Endothelial cell of umbilical vein (primary cell): ENCODE measurements at regions not wholly inside any gene's neighbourhood (a gene's known extent, or its start where the extent isn't known, plus 50 kb on each side); places are given as distances from the start of the nearest gene placed in this dataset.

Experiments
- BruUV-seq: library from RNA; stranded (reverse); fragments of 400-500 nt; replicated peaks from 2 replicates; lab custom pipeline; 2021; lab: Mats Ljungman, UMichigan
- CTCF ChIA-PET: fragments of 300-600, 350-600 bp; sonication (Branson Sonifier 250); formaldehyde crosslinking; loops from one replicate; lab custom pipeline; 2021; ENCODE audit warnings: antibody characterized with exemption, inconsistent platforms; lab: Charles Lee
- POLR2A ChIA-PET: fragments of 300-600, 350-600 bp; sonication (Branson Sonifier 250); formaldehyde crosslinking; loops from one replicate; lab custom pipeline; 2021; ENCODE audit warnings: antibody characterized with exemption, inconsistent platforms; lab: Charles Lee
- DNase-seq: peaks from one replicate; pipeline ENCODE4 v3.0.0-alpha.2; 2011; ENCODE audit warnings: low read depth, low spot score
- FAIRE-seq: peaks from 2 replicates; lab custom pipeline; 2011; peaks lifted over from hg19 to GRCh38; lab: Jason Lieb, UNC
- H2AFZ ChIP-seq: 2 replicates; pipeline ENCODE4 v1.6.0; 2012; ENCODE audit warnings: low read depth, low read length, control low read depth, inconsistent platforms
- H3K27ac ChIP-seq: 2 replicates; pipeline ENCODE4 v1.5.1; 2011; ENCODE audit warnings: low read depth, mild to moderate bottlenecking, control low read depth, low read length, moderate library complexity; ENCODE audit not compliant: insufficient read depth
- H3K27me3 ChIP-seq, 2 experiments: 2 replicates each; pipeline versions ENCODE4 v1.6.0 to v1.6.1; 2011; ENCODE audit warnings: low read length in 2 of 2, mixed read lengths in 1 of 2; ENCODE audit not compliant: control insufficient read depth in 2 of 2, insufficient read depth in 2 of 2
- H3K36me3 ChIP-seq, 2 experiments: 2 replicates in 1 of 2; 3 replicates in 1 of 2; pipeline ENCODE4 v1.5.1; 2011; ENCODE audit warnings: low read length in 2 of 2, mild to moderate bottlenecking in 1 of 2, moderate library complexity in 1 of 2; ENCODE audit not compliant: control insufficient read depth in 2 of 2, insufficient read depth in 2 of 2; ENCODE audit errors: extremely low read depth in 1 of 2
- H3K4me1 ChIP-seq: 3 replicates; pipeline ENCODE4 v1.5.1; 2011; ENCODE audit warnings: mild to moderate bottlenecking, low read length; ENCODE audit not compliant: control insufficient read depth, insufficient read depth; ENCODE audit errors: extremely low read depth
- H3K4me2 ChIP-seq: 2 replicates; pipeline ENCODE4 v1.6.1; 2011; ENCODE audit warnings: low read length, control low read depth, mixed read lengths; ENCODE audit not compliant: insufficient read depth
- H3K4me3 ChIP-seq, 3 experiments: fragments of 200-600 bp in 1 of 3; sonication (generic), shearing (Covaris generic) in 1 of 3; replicated peaks in 1 of 3; 2 replicates each; pipeline ENCODE4 v1.5.1; 2011 to 2016; ENCODE audit warnings: control low read depth in 3 of 3, low read length in 3 of 3, mild to moderate bottlenecking in 2 of 3, inconsistent platforms in 1 of 3, low read depth in 1 of 3, moderate library complexity in 1 of 3; ENCODE audit not compliant: insufficient read depth in 1 of 3
- H3K79me2 ChIP-seq: 2 replicates; pipeline ENCODE4 v1.6.0; 2012; ENCODE audit warnings: low read length, inconsistent platforms; ENCODE audit not compliant: control insufficient read depth, insufficient read depth
- H3K9ac ChIP-seq: replicated peaks from 2 replicates; pipeline ENCODE3; 2011; ENCODE audit warnings: low read length, control low read depth; ENCODE audit not compliant: insufficient read depth; ENCODE audit errors: extremely low read depth
- H3K9me1 ChIP-seq: replicated peaks from 3 replicates; pipeline ENCODE4 v1.6.0; 2011; ENCODE audit warnings: mild to moderate bottlenecking, low read length; ENCODE audit not compliant: control insufficient read depth, insufficient read depth; ENCODE audit errors: extremely low read depth
- H3K9me3 ChIP-seq: replicated peaks from 2 replicates; pipeline ENCODE4 v1.5.1; 2012; ENCODE audit warnings: low read length, inconsistent platforms; ENCODE audit not compliant: control insufficient read depth, insufficient read depth
- H4K20me1 ChIP-seq: replicated peaks from 2 replicates; pipeline ENCODE3; 2011; ENCODE audit warnings: mild to moderate bottlenecking, low read length; ENCODE audit not compliant: control insufficient read depth, insufficient read depth; ENCODE audit errors: extremely low read depth
- CTCF ChIP-seq, 2 donors: IDR thresholded peaks; 1 replicate in 1 of 2; 2 replicates in 1 of 2; pipeline ENCODE4 v1.5.1; 2011; ENCODE audit warnings: low read length in 2 of 2, mild to moderate bottlenecking in 2 of 2, moderate library complexity in 2 of 2, control low read depth in 1 of 2, inconsistent platforms in 1 of 2, low read depth in 1 of 2; ENCODE audit not compliant: insufficient read depth in 1 of 2; ENCODE audit errors: extremely low read depth in 1 of 2
- EZH2 ChIP-seq: IDR thresholded peaks from 2 replicates; pipeline ENCODE4 v1.6.1; 2012; ENCODE audit warnings: borderline replicate concordance, low read depth, mild to moderate bottlenecking, moderate library complexity, low read length, inconsistent platforms; ENCODE audit not compliant: severe bottlenecking
- FOS ChIP-seq: IDR thresholded peaks from 2 replicates; pipeline ENCODE4 v1.6.1; 2011; ENCODE audit warnings: mild to moderate bottlenecking, low read length, moderate library complexity, borderline replicate concordance; ENCODE audit not compliant: insufficient read depth
- GATA2 ChIP-seq: IDR thresholded peaks from 2 replicates; pipeline ENCODE4 v1.7.0; 2011; ENCODE audit warnings: low read depth, mild to moderate bottlenecking, moderate library complexity, mixed read lengths, low read length; ENCODE audit not compliant: insufficient read length, insufficient read depth
- JUN ChIP-seq: IDR thresholded peaks from 2 replicates; pipeline ENCODE4 v1.6.1; 2011; ENCODE audit warnings: borderline replicate concordance, low read depth; ENCODE audit not compliant: insufficient read length, insufficient read depth
- MAX ChIP-seq: IDR thresholded peaks from 2 replicates; pipeline ENCODE4 v1.6.1; 2011; ENCODE audit not compliant: insufficient read depth, insufficient read length
- MYC ChIP-seq: IDR thresholded peaks from one replicate; pipeline ENCODE4 v1.6.1; 2011; ENCODE audit warnings: mild to moderate bottlenecking, low read depth, low read length
- POLR2A ChIP-seq: IDR thresholded peaks from 2 replicates; pipeline ENCODE4 v1.6.1; 2012; ENCODE audit warnings: low read depth, mild to moderate bottlenecking, control low read depth, low read length
- POLR2AphosphoS5 ChIP-seq: IDR thresholded peaks from 2 replicates; pipeline ENCODE4 v1.6.1; 2012; ENCODE audit warnings: low read depth, mild to moderate bottlenecking, control low read depth, low read length, moderate library complexity; ENCODE audit not compliant: insufficient read depth
- dilution Hi-C: fragments of 300-500 bp; cut with MboI; formaldehyde crosslinking; loops from one replicate; pipeline ENCODE4 v1.15.0; 2019; ENCODE audit warnings: low sequenced_read_pairs; ENCODE audit not compliant: extremely low pct_ligation_motif_present
- intact Hi-C: fragments of 100-400 bp; cut with micrococcal nuclease; formaldehyde crosslinking; loops from one replicate; pipeline ENCODE4 v1.10.0; 2022

GRCh38 chr12:19687371-19687770 lies 248.1 kb downstream of the AEBP2 start:
- DNase-seq, result no peak
- intact Hi-C loops, result no loop called here
- Histone ChIP-seq H4K20me1 (no peaks in the 10 kb centered on the region), H3K79me2 (no peaks in the 10 kb centered on the region), H3K4me1 (peaks cover 33% of the 10 kb centered on the region), H3K9ac (no peak overlapping the region), H3K9me3 (no peaks in the 10 kb centered on the region), H2AFZ (no peak overlapping the region), H3K27ac (no peak overlapping the region), H3K9me1 (no peaks in the 10 kb centered on the region), H3K4me3 (no peak overlapping the region), H3K27me3 (no peaks in the 10 kb centered on the region), H3K36me3 (no peaks in the 10 kb centered on the region), H3K4me2 (no peak overlapping the region)
- BruUV-seq, result no TSS peak
- no peak for FAIRE-seq
- ChIA-PET POLR2A (no interaction called here), CTCF (no interaction called here)
- TF ChIP-seq MYC (no peak), FOS (no peak), CTCF (IDR thresholded peaks at IDR 0.05; ENCODE audit: extremely low read depth in 1 of 2, insufficient read depth in 1 of 2, low read depth in 1 of 2, low read length in 2 of 2) (no peak), POLR2A (no peak), EZH2 (no peak), GATA2 (no peak), POLR2AphosphoS5 (no peak), JUN (no peak), MAX (no peak)
- dilution Hi-C loops, result no loop called here
